CD4-positive, alpha-beta T cell (primary cell): ENCODE measurements at regions not wholly inside any gene's neighbourhood (a gene's known extent, or its start where the extent isn't known, plus 50 kb on each side); places are given as distances from the start of the nearest gene placed in this dataset.
A peak's percentile ranks its signal among the peaks of the same experiment; 100 is the strongest.

Experiments used
- ATAC-seq: fragments of 200-7000 bp; cut with Tn5 transposase; one replicate; pipeline ENCODE4 v1.10.0; 2022; ENCODE audit warnings: mild to moderate bottlenecking; ENCODE audit not compliant: poor library complexity
- CTCF ChIA-PET: fragments of 350-600 bp; sonication (Branson Sonifier 250); formaldehyde crosslinking; loops from one replicate; lab custom pipeline; 2021; ENCODE audit warnings: antibody characterized with exemption, inconsistent platforms; lab: Charles Lee
- POLR2A ChIA-PET: fragments of 350-600 bp; sonication (Branson Sonifier 250); formaldehyde crosslinking; loops from one replicate; lab custom pipeline; 2021; ENCODE audit warnings: antibody characterized with exemption, inconsistent platforms; lab: Charles Lee
- DNase-seq, 14 experiments: peaks; one replicate each; pipeline ENCODE4 v3.0.0-alpha.2; 2013 to 2020; ENCODE audit warnings: mixed read lengths in 2 of 14
- H3K27ac ChIP-seq, 2 donors: one replicate each; pipeline versions ENCODE4 v1.5.1 to v1.7.0; 2013; ENCODE audit warnings: low read length in 2 of 2, low read depth in 1 of 2, mild to moderate bottlenecking in 1 of 2
- H3K27me3 ChIP-seq, 2 experiments: 1 replicate in 1 of 2; 2 replicates in 1 of 2; pipeline versions ENCODE4 v1.6.1 to v1.7.0; 2013; ENCODE audit warnings: low read length in 2 of 2, control low read depth in 1 of 2, mild to moderate bottlenecking in 1 of 2, moderate library complexity in 1 of 2; ENCODE audit not compliant: insufficient read depth in 2 of 2, control insufficient read depth in 1 of 2
- H3K36me3 ChIP-seq: one replicate; pipeline ENCODE4 v1.6.1; 2013; ENCODE audit warnings: low read length, control low read depth; ENCODE audit not compliant: insufficient read depth
- H3K4me1 ChIP-seq: one replicate; pipeline ENCODE4 v1.6.1; 2013; ENCODE audit warnings: low read length, control low read depth; ENCODE audit not compliant: insufficient read depth
- H3K4me3 ChIP-seq: one replicate; pipeline ENCODE4 v1.5.1; 2013; ENCODE audit warnings: mild to moderate bottlenecking, low read length, moderate library complexity
- H3K9me3 ChIP-seq, 2 experiments: 1 replicate in 1 of 2; 2 replicates in 1 of 2; pipeline versions ENCODE4 v1.6.1 to v1.7.0; 2013; ENCODE audit warnings: low read length in 2 of 2, mild to moderate bottlenecking in 2 of 2, control low read depth in 1 of 2, moderate library complexity in 1 of 2; ENCODE audit not compliant: control insufficient read depth in 1 of 2, insufficient read depth in 1 of 2
- H3K27ac Mint-ChIP-seq: one replicate; pipeline ENCODE4 v1.8.0; 2020; ENCODE audit warnings: mixed read lengths
- H3K27me3 Mint-ChIP-seq: one replicate; pipeline ENCODE4 v1.8.0; 2021; ENCODE audit warnings: mixed read lengths
- H3K36me3 Mint-ChIP-seq: one replicate; pipeline ENCODE4 v1.8.0; 2021; ENCODE audit warnings: low read depth, mixed read lengths
- H3K4me1 Mint-ChIP-seq: one replicate; pipeline ENCODE4 v1.8.0; 2021; ENCODE audit warnings: low read depth, mixed read lengths
- H3K4me3 Mint-ChIP-seq: one replicate; pipeline ENCODE4 v1.8.0; 2020; ENCODE audit warnings: mild to moderate bottlenecking, mixed read lengths
- H3K9me3 Mint-ChIP-seq: one replicate; pipeline ENCODE4 v1.8.0; 2020; ENCODE audit warnings: mixed read lengths
- intact Hi-C, 2 experiments: fragments of 100-400 bp; cut with DNase I in 1 of 2; cut with micrococcal nuclease in 1 of 2; formaldehyde crosslinking; loops; one replicate each; pipeline versions ENCODE4 v1.15.1 to v1.9.0; 2023 to 2025; cut with DNase I, micrococcal nuclease
- TF ChIP-seq, protein P1 (sequence below): fragments of 200-600 bp; IDR thresholded peaks from one replicate; pipeline ENCODE4 v1.8.0; 2022; ENCODE audit warnings: antibody characterized with exemption, mild to moderate bottlenecking

DNA sequence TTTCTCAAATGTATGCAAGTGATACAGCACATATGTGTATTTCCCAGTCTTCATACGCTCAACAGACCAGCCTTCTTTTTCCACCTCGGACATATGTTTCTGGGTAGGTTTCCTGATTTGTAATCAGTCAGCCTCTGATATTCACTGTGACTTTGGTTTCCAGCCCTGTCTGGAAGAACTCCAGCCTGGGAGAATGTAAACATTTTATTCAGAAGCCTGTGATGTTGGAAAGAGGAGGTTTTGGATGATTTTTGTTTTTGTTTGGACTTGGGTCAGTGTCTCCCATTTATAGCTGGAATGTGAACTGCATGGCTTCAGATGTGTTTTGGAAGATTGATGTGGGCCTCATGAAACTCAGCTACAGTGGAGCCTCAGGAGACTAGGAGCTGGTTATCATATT is 172.2 kb upstream of the CENPW start:
- Histone ChIP-seq H3K36me3 (no peaks in the 10 kb centered on the region), H3K27ac (no peak overlapping the region), H3K4me3 (no peak overlapping the region), H3K9me3 (no peaks in the 10 kb centered on the region), H3K4me1 (no peaks in the 10 kb centered on the region), H3K27me3 (no peaks in the 10 kb centered on the region)
- intact Hi-C loops, result no loop called here
- Mint-ChIP-seq H3K27me3 (no peaks in the 10 kb centered on the region), H3K4me3 (no peak overlapping the region), H3K4me1 (no peaks in the 10 kb centered on the region), H3K9me3 (peaks cover 9% of the 10 kb centered on the region), H3K36me3 (peaks cover 7% of the 10 kb centered on the region), H3K27ac (no peak overlapping the region)
- DNase-seq, result no peak
- TF ChIP-seq, protein P1, sequence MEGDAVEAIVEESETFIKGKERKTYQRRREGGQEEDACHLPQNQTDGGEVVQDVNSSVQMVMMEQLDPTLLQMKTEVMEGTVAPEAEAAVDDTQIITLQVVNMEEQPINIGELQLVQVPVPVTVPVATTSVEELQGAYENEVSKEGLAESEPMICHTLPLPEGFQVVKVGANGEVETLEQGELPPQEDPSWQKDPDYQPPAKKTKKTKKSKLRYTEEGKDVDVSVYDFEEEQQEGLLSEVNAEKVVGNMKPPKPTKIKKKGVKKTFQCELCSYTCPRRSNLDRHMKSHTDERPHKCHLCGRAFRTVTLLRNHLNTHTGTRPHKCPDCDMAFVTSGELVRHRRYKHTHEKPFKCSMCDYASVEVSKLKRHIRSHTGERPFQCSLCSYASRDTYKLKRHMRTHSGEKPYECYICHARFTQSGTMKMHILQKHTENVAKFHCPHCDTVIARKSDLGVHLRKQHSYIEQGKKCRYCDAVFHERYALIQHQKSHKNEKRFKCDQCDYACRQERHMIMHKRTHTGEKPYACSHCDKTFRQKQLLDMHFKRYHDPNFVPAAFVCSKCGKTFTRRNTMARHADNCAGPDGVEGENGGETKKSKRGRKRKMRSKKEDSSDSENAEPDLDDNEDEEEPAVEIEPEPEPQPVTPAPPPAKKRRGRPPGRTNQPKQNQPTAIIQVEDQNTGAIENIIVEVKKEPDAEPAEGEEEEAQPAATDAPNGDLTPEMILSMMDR, result no peak
- ChIA-PET POLR2A (no interaction called here), CTCF (interaction anchor here (2.7 kb wide), 1 partner anchor 10 kb away, joined by 6 read pairs; no protein-coding TSS in a partner anchor)
- ATAC-seq, result no peak

- H3K4me3 ChIP-seq, result no peak overlapping the region
- CTCF ChIA-PET, result no interaction called here
- Mint-ChIP-seq H3K36me3 (no peaks in the 10 kb centered on the region), H3K27me3 (no peaks in the 10 kb centered on the region), H3K4me3 (no peak overlapping the region), H3K9me3 (no peaks in the 10 kb centered on the region), H3K4me1 (no peaks in the 10 kb centered on the region), H3K27ac (no peak overlapping the region)
- POLR2A ChIA-PET, result no interaction called here
- DNase-seq (no peak), ATAC-seq (no peak)
- TF ChIP-seq, protein P1, result no peak
- H3K9me3 ChIP-seq, result no peaks in the 10 kb centered on the region
- no peak overlapping the region for H3K27ac ChIP-seq
- no peaks in the 10 kb centered on the region for H3K36me3 ChIP-seq
- intact Hi-C loops, result loop anchor here in 1 of 2 experiments (5.0 kb wide), 1 partner anchor 173 kb away; no protein-coding TSS in a partner anchor
- no peaks in the 10 kb centered on the region for H3K4me1 ChIP-seq
- H3K27me3 ChIP-seq, result no peaks in the 10 kb centered on the region
These were observed 169.5 kb upstream of the CENPW start for GRCh38 chr6:126170433-126170832.

- Histone ChIP-seq H3K27me3 (no peaks in the 10 kb centered on the region), H3K4me3 (no peak overlapping the region), H3K4me1 (no peaks in the 10 kb centered on the region), H3K27ac (no peak overlapping the region), H3K36me3 (no peaks in the 10 kb centered on the region), H3K9me3 (no peaks in the 10 kb centered on the region)
- H3K4me3 Mint-ChIP-seq, result no peak overlapping the region
- DNase-seq (peak in 5 of 14 experiments; percentile 2 to 49 (median 35)), ATAC-seq (no peak)
- no peaks in the 10 kb centered on the region for H3K4me1 Mint-ChIP-seq
- H3K36me3 Mint-ChIP-seq, result no peaks in the 10 kb centered on the region
- no peaks in the 10 kb centered on the region for H3K9me3 Mint-ChIP-seq
- no peak overlapping the region for H3K27ac Mint-ChIP-seq
- TF ChIP-seq, protein P1, result no peak
- CTCF ChIA-PET, result no interaction called here
- POLR2A ChIA-PET, result no interaction called here
- intact Hi-C loops, result loop anchor here in 1 of 2 experiments (5.0 kb wide), 1 partner anchor 174 kb away; no protein-coding TSS in a partner anchor
- no peaks in the 10 kb centered on the region for H3K27me3 Mint-ChIP-seq
These were observed 168.9 kb upstream of the CENPW start for GRCh38 chr6:126170978-126171382.
